ENCODE measurements at regions not wholly inside any gene's neighbourhood (a gene's known extent, or its start where the extent isn't known, plus 50 kb on each side); places are given as distances from the start of the nearest gene placed in this dataset.

- Histone ChIP-seq H3K27ac (no peak overlapping the region), H3K27me3 (replicated peaks in 1 of 7) (no peaks in the 10 kb centered on the region), H3K4me1 (no peaks in the 10 kb centered on the region), H3K4me3 (no peak overlapping the region), H3K9me3 (peaks cover 0 to 7% (median 3%) of the 10 kb centered on the region in 8 donors), H3K36me3 (no peaks in the 10 kb centered on the region)
- 84 to 93% (median 87%) methylated on average over 1 of the region's 1 CpG for WGBS, 5 donors
- TF ChIP-seq POLR2A (IDR thresholded peaks at IDR 0.05), result no peak
- no peak for TF ChIP-seq CTCF (IDR thresholded peaks at IDR 0.05 in 8 of 11, conservative IDR thresholded peaks at IDR 0.05 in 3 of 11)
- TF ChIP-seq POLR2AphosphoS5 (IDR thresholded peaks at IDR 0.05), result no peak
- intact Hi-C loops (cut with DNase I; ENCODE audit: low total_unique reads), result no loop called here
- no peak for DNase-seq
Measured at GRCh38 chr5:156148301-156148700, 178.7 kb upstream of the SGCD start.

DNA sequence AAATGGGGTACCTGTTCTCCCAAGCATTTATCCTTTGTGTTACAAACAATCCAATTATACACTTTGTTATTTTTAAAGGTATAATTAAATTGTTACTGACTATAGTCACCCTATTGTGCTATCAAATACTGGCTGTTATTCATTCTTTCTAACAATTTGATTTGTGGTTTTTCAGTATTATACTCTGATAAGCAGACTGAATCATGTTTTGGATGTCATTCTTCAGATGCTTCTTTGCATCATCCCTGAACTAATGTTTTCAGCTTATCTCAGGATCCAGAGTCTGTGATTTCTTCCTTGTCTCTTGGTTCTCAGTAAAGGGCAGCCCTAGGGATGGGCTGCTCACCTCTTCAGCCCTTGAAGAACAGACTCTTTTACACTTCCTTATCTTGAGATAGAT, 177.8 kb upstream of the SGCD start:
- H3K27me3 ChIP-seq (replicated peaks in 1 of 7), result no peaks in the 10 kb centered on the region
- no peaks in the 10 kb centered on the region for H3K36me3 ChIP-seq
- no peaks in the 10 kb centered on the region for H3K9me3 ChIP-seq
- H3K27ac ChIP-seq, result no peak overlapping the region
- no peak for DNase-seq
- H3K4me1 ChIP-seq, result no peaks in the 10 kb centered on the region
- no peak overlapping the region for H3K4me3 ChIP-seq
- TF ChIP-seq CTCF (IDR thresholded peaks at IDR 0.05 in 8 of 11, conservative IDR thresholded peaks at IDR 0.05 in 3 of 11) (no peak), POLR2AphosphoS5 (IDR thresholded peaks at IDR 0.05) (no peak), POLR2A (IDR thresholded peaks at IDR 0.05) (no peak)
- intact Hi-C loops (cut with DNase I; ENCODE audit: low total_unique reads), result no loop called here

DNA sequence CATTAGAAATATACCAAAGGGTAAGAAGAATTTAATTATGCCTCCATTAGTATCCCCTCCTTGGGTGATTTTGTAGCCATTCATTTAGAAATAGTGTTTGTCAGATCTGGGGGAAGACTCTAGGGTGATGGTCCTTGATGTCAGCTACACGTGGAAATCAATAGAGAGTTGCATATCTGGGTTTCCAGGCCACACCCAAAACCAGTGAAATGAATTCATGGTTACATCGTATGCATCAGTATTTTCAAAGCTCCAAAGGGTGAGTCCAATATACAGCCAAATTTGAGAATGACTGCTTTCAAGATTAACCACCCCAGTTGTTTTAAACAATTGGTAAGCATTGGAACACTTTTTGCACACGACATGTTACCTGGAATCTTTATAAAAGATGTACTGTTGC, 173.4 kb upstream of the SGCD start:
- H3K4me3 ChIP-seq, result no peak overlapping the region
- H3K27ac ChIP-seq, result no peak overlapping the region
- DNase-seq, result no peak
- intact Hi-C loops (cut with DNase I; ENCODE audit: low total_unique reads), result no loop called here
- no peaks in the 10 kb centered on the region for H3K4me1 ChIP-seq
- H3K36me3 ChIP-seq, result no peaks in the 10 kb centered on the region
- H3K27me3 ChIP-seq (replicated peaks in 1 of 7), result no peaks in the 10 kb centered on the region
- WGBS, 5 donors, result 50 to 75% (median 65%) methylated on average over 3 of the region's 3 CpGs
- no peak for TF ChIP-seq CTCF (IDR thresholded peaks at IDR 0.05 in 8 of 11, conservative IDR thresholded peaks at IDR 0.05 in 3 of 11)
- no peak for TF ChIP-seq POLR2A (IDR thresholded peaks at IDR 0.05)
- no peak for TF ChIP-seq POLR2AphosphoS5 (IDR thresholded peaks at IDR 0.05)
- H3K9me3 ChIP-seq, result no peaks in the 10 kb centered on the region

- TF ChIP-seq POLR2AphosphoS5 (IDR thresholded peaks at IDR 0.05) (no peak), CTCF (IDR thresholded peaks at IDR 0.05 in 8 of 11, conservative IDR thresholded peaks at IDR 0.05 in 3 of 11) (no peak)
- no peak overlapping the region for H3K27ac ChIP-seq
- no peaks in the 10 kb centered on the region for H3K4me1 ChIP-seq
- no peaks in the 10 kb centered on the region for H3K9me3 ChIP-seq
- H3K4me3 ChIP-seq, result no peak overlapping the region
- no peaks in the 10 kb centered on the region for H3K36me3 ChIP-seq
- no peaks in the 10 kb centered on the region for H3K27me3 ChIP-seq (replicated peaks in 1 of 7)
- 84 to 94% (median 91%) methylated on average over 1 of the region's 1 CpG for WGBS, 5 donors
- no peak for DNase-seq
- intact Hi-C loops (cut with DNase I; ENCODE audit: low total_unique reads), result no loop called here
Measured at GRCh38 chr5:156154757-156155156, 172.2 kb upstream of the SGCD start.

All from spleen (tissue), 11 donors.